ENCODE measurements at regions not wholly inside any gene's neighbourhood (a gene's known extent, or its start where the extent isn't known, plus 50 kb on each side); places are given as distances from the start of the nearest gene placed in this dataset.

- H4K20me1 ChIP-seq (ENCODE audit: insufficient read depth, low read length), result no peaks in the 10 kb centered on the region
- no peak overlapping the region for H3K4me2 ChIP-seq (ENCODE audit: low read length)
- no peaks in the 10 kb centered on the region for H3K79me2 ChIP-seq (ENCODE audit: insufficient read depth, low read length)
- H3K4me3 ChIP-seq (ENCODE audit: low read depth, low read length, poor library complexity, severe bottlenecking), result no peak overlapping the region
- no peaks in the 10 kb centered on the region for H3K27me3 ChIP-seq (ENCODE audit: insufficient read depth, low read length)
- H3K9me3 ChIP-seq (ENCODE audit: low read length), result no peaks in the 10 kb centered on the region
- TF ChIP-seq CTCF (IDR thresholded peaks at IDR 0.05; ENCODE audit: low read length) (no peak), EZH2 (IDR thresholded peaks at IDR 0.05; ENCODE audit: borderline replicate concordance, low read length) (no peak)
- H3K9me2 ChIP-seq (ENCODE audit: low read depth, low read length), result no peaks in the 10 kb centered on the region
- H3K36me3 ChIP-seq (ENCODE audit: insufficient read depth, low read length), result no peaks in the 10 kb centered on the region
- no peak overlapping the region for H3K9ac ChIP-seq (ENCODE audit: low read length)
- no peak overlapping the region for H2AFZ ChIP-seq (ENCODE audit: low read length)
- no peaks in the 10 kb centered on the region for H3F3A ChIP-seq (ENCODE audit: insufficient read depth, low read length)
- no peaks in the 10 kb centered on the region for H3K4me1 ChIP-seq (ENCODE audit: insufficient read depth, low read length, severe bottlenecking)
- no peak overlapping the region for H3K27ac ChIP-seq (ENCODE audit: low read depth, low read length, poor library complexity, severe bottlenecking)
Observed at GRCh38 chr7:96426027-96426426, 104.1 kb upstream of the SLC25A13 start.

- Histone ChIP-seq H3K4me3 (ENCODE audit: low read depth, low read length, poor library complexity, severe bottlenecking) (no peak overlapping the region), H3K27ac (ENCODE audit: low read depth, low read length, poor library complexity, severe bottlenecking) (no peak overlapping the region), H3K9ac (ENCODE audit: low read length) (no peak overlapping the region), H4K20me1 (ENCODE audit: insufficient read depth, low read length) (no peaks in the 10 kb centered on the region), H3K9me2 (ENCODE audit: low read depth, low read length) (no peaks in the 10 kb centered on the region), H3K27me3 (ENCODE audit: insufficient read depth, low read length) (no peaks in the 10 kb centered on the region), H3K79me2 (ENCODE audit: insufficient read depth, low read length) (no peaks in the 10 kb centered on the region), H3K9me3 (ENCODE audit: low read length) (no peaks in the 10 kb centered on the region), H2AFZ (ENCODE audit: low read length) (no peak overlapping the region), H3K4me1 (ENCODE audit: insufficient read depth, low read length, severe bottlenecking) (no peaks in the 10 kb centered on the region), H3F3A (ENCODE audit: insufficient read depth, low read length) (no peaks in the 10 kb centered on the region), H3K4me2 (ENCODE audit: low read length) (no peak overlapping the region), H3K36me3 (ENCODE audit: insufficient read depth, low read length) (no peaks in the 10 kb centered on the region)
- no peak for TF ChIP-seq CTCF (IDR thresholded peaks at IDR 0.05; ENCODE audit: low read length)
- TF ChIP-seq EZH2 (IDR thresholded peaks at IDR 0.05; ENCODE audit: borderline replicate concordance, low read length), result no peak
Observed at GRCh38 chr7:96424411-96424810, 102.5 kb upstream of the SLC25A13 start.

GRCh38 chr7:96422388-96422787 lies 100.5 kb upstream of the SLC25A13 start:
- H3K4me3 ChIP-seq (ENCODE audit: low read depth, low read length, poor library complexity, severe bottlenecking), result no peak overlapping the region
- no peak overlapping the region for H3K9ac ChIP-seq (ENCODE audit: low read length)
- H3K9me2 ChIP-seq (ENCODE audit: low read depth, low read length), result no peaks in the 10 kb centered on the region
- no peaks in the 10 kb centered on the region for H3K9me3 ChIP-seq (ENCODE audit: low read length)
- no peak overlapping the region for H3K27ac ChIP-seq (ENCODE audit: low read depth, low read length, poor library complexity, severe bottlenecking)
- no peaks in the 10 kb centered on the region for H3K27me3 ChIP-seq (ENCODE audit: insufficient read depth, low read length)
- H3K4me2 ChIP-seq (ENCODE audit: low read length), result no peak overlapping the region
- no peaks in the 10 kb centered on the region for H3K4me1 ChIP-seq (ENCODE audit: insufficient read depth, low read length, severe bottlenecking)
- H3K79me2 ChIP-seq (ENCODE audit: insufficient read depth, low read length), result no peaks in the 10 kb centered on the region
- H3K36me3 ChIP-seq (ENCODE audit: insufficient read depth, low read length), result no peaks in the 10 kb centered on the region
- H3F3A ChIP-seq (ENCODE audit: insufficient read depth, low read length), result no peaks in the 10 kb centered on the region
- no peaks in the 10 kb centered on the region for H4K20me1 ChIP-seq (ENCODE audit: insufficient read depth, low read length)
- TF ChIP-seq EZH2 (IDR thresholded peaks at IDR 0.05; ENCODE audit: borderline replicate concordance, low read length) (no peak), CTCF (IDR thresholded peaks at IDR 0.05; ENCODE audit: low read length) (no peak)
- no peak overlapping the region for H2AFZ ChIP-seq (ENCODE audit: low read length)

All from OCI-LY1 (cell line).